IMR-90 (cell line): ENCODE measurements at regions not wholly inside any gene's neighbourhood (a gene's known extent, or its start where the extent isn't known, plus 50 kb on each side); places are given as distances from the start of the nearest gene placed in this dataset.

Experiments used
- ATAC-seq: fragments of 200-7000 bp; cut with Tn5 transposase; 2 replicates; pipeline ENCODE4 v1.9.1; 2020; ENCODE audit warnings: low read depth, mild to moderate bottlenecking, moderate library complexity
- BruUV-seq: library from RNA; stranded (reverse); fragments of 400-500 nt; replicated peaks from 2 replicates; lab custom pipeline; 2021; lab: Mats Ljungman, UMichigan
- CTCF ChIA-PET: fragments of 300-600 bp; formaldehyde crosslinking; extraction: SDS; loops from one replicate; lab custom pipeline; 2021; ENCODE audit warnings: antibody characterized with exemption; lab: Yijun Ruan, JAX
- POLR2A ChIA-PET: fragments of 300-600 bp; sonication (Branson Sonifier 250); formaldehyde crosslinking; loops from one replicate; lab custom pipeline; 2022; ENCODE audit warnings: antibody characterized with exemption; ENCODE audit not compliant: unreplicated experiment; lab: Charles Lee
- DNase-seq: peaks from one replicate; pipeline ENCODE4 v3.0.0; 2013
- H2AFZ ChIP-seq: replicated peaks from 2 replicates; pipeline ENCODE3; 2013; ENCODE audit warnings: low read length, mild to moderate bottlenecking; ENCODE audit not compliant: poor library complexity
- H2AK5ac ChIP-seq: 2 replicates; pipeline ENCODE4 v1.6.1; 2013; ENCODE audit warnings: low read depth, low read length, inconsistent platforms
- H2AK9ac ChIP-seq: replicated peaks from 2 replicates; pipeline ENCODE3; 2013; ENCODE audit warnings: mild to moderate bottlenecking, low read depth, low read length, moderate library complexity; ENCODE audit not compliant: poor library complexity
- H2BK120ac ChIP-seq: 2 replicates; pipeline ENCODE4 v1.6.1; 2013; ENCODE audit warnings: low read depth, low read length, inconsistent platforms
- H2BK15ac ChIP-seq: 3 replicates; pipeline ENCODE4 v1.6.1; 2013; ENCODE audit warnings: low read depth, low read length, inconsistent platforms
- H2BK20ac ChIP-seq: 2 replicates; pipeline ENCODE4 v1.6.1; 2013; ENCODE audit warnings: low read depth, mild to moderate bottlenecking, inconsistent platforms, low read length, moderate library complexity
- H2BK5ac ChIP-seq: 2 replicates; pipeline ENCODE4 v1.6.1; 2013; ENCODE audit warnings: mild to moderate bottlenecking, low read depth, low read length, inconsistent platforms; ENCODE audit not compliant: poor library complexity, severe bottlenecking
- H3K14ac ChIP-seq: replicated peaks from 2 replicates; pipeline ENCODE4 v1.6.1; 2013; ENCODE audit warnings: low read depth, low read length, inconsistent platforms
- H3K18ac ChIP-seq: 2 replicates; pipeline ENCODE4 v1.6.1; 2013; ENCODE audit warnings: low read depth, low read length, control low read depth
- H3K23ac ChIP-seq: 2 replicates; pipeline ENCODE4 v1.6.1; 2013; ENCODE audit warnings: low read depth, low read length, inconsistent platforms
- H3K27ac ChIP-seq: 2 replicates; pipeline ENCODE4 v1.5.1; 2013; ENCODE audit warnings: mild to moderate bottlenecking, control low read depth, low read length; ENCODE audit not compliant: insufficient read depth
- H3K27me3 ChIP-seq: 2 replicates; pipeline ENCODE4 v1.6.1; 2013; ENCODE audit warnings: low read length; ENCODE audit not compliant: control insufficient read depth, insufficient read depth
- H3K36me3 ChIP-seq: 2 replicates; pipeline ENCODE4 v1.6.1; 2013; ENCODE audit warnings: low read length, mixed read lengths; ENCODE audit not compliant: control insufficient read depth, insufficient read depth
- H3K4ac ChIP-seq: 2 replicates; pipeline ENCODE4 v1.6.1; 2013; ENCODE audit warnings: low read depth, low read length, inconsistent platforms
- H3K4me1 ChIP-seq: 2 replicates; pipeline ENCODE4 v1.6.1; 2013; ENCODE audit warnings: low read length, mixed read lengths; ENCODE audit not compliant: control insufficient read depth, insufficient read depth
- H3K4me2 ChIP-seq: 2 replicates; pipeline ENCODE4 v1.6.1; 2013; ENCODE audit warnings: low read depth, mild to moderate bottlenecking, control low read depth, low read length, moderate library complexity
- H3K4me3 ChIP-seq: 2 replicates; pipeline ENCODE4 v1.5.1; 2013; ENCODE audit warnings: low read depth, mild to moderate bottlenecking, control low read depth, low read length, moderate library complexity; ENCODE audit not compliant: insufficient read depth
- H3K56ac ChIP-seq: 2 replicates; pipeline ENCODE4 v1.6.1; 2013; ENCODE audit warnings: low read length, inconsistent platforms; ENCODE audit not compliant: insufficient read depth; ENCODE audit errors: extremely low read depth
- H3K79me1 ChIP-seq, 2 experiments: 2 replicates each; pipeline ENCODE4 v1.6.1; 2013; ENCODE audit warnings: low read length in 2 of 2, inconsistent platforms in 1 of 2, low read depth in 1 of 2
- H3K9ac ChIP-seq: 2 replicates; pipeline ENCODE4 v1.6.1; 2013; ENCODE audit warnings: low read depth, low read length, control low read depth
- H3K9me1 ChIP-seq: 2 replicates; pipeline ENCODE4 v1.6.1; 2013; ENCODE audit warnings: low read length, inconsistent platforms; ENCODE audit not compliant: insufficient read depth
- H3K9me3 ChIP-seq: 2 replicates; pipeline ENCODE4 v1.6.1; 2013; ENCODE audit warnings: low read length; ENCODE audit not compliant: control insufficient read depth, insufficient read depth
- H4K20me1 ChIP-seq: 2 replicates; pipeline ENCODE4 v1.6.1; 2013; ENCODE audit warnings: low read length, inconsistent platforms; ENCODE audit not compliant: insufficient read depth
- H4K5ac ChIP-seq: 2 replicates; pipeline ENCODE4 v1.6.1; 2013; ENCODE audit warnings: mild to moderate bottlenecking, low read depth, low read length, control low read depth
- H4K8ac ChIP-seq, 2 experiments: 2 replicates each; pipeline ENCODE4 v1.6.1; 2013; ENCODE audit warnings: low read depth in 2 of 2, low read length in 2 of 2, control low read depth in 1 of 2, inconsistent platforms in 1 of 2
- H4K91ac ChIP-seq: 2 replicates; pipeline ENCODE4 v1.6.1; 2013; ENCODE audit warnings: low read depth, low read length, inconsistent platforms; ENCODE audit not compliant: insufficient read depth
- BHLHE40 ChIP-seq: fragments of 150-350 bp; IDR thresholded peaks from 2 replicates; pipeline ENCODE4 v1.6.1; 2016; ENCODE audit warnings: mild to moderate bottlenecking, low read depth, low read length
- CEBPB ChIP-seq: IDR thresholded peaks from 2 replicates; pipeline ENCODE4 v1.6.1; 2012; ENCODE audit warnings: low read depth, low read length, improper control_type of control experiment
- CHD1 ChIP-seq: IDR thresholded peaks from 2 replicates; pipeline ENCODE4 v1.6.1; 2012; ENCODE audit warnings: low read depth, low read length, improper control_type of control experiment
- FOS ChIP-seq: fragments of 150-350 bp; IDR thresholded peaks from 2 replicates; pipeline ENCODE4 v1.6.1; 2016; ENCODE audit warnings: low read depth, low read length
- MAZ ChIP-seq: IDR thresholded peaks from 2 replicates; pipeline ENCODE4 v1.6.1; 2012; ENCODE audit warnings: low read depth, mild to moderate bottlenecking, low read length, improper control_type of control experiment, moderate library complexity, borderline replicate concordance
- POLR2A ChIP-seq: IDR thresholded peaks from 2 replicates; pipeline ENCODE4 v1.6.1; 2012; ENCODE audit warnings: mild to moderate bottlenecking, low read depth, low read length
- RFX5 ChIP-seq: IDR thresholded peaks from 2 replicates; pipeline ENCODE4 v1.8.0; 2012; ENCODE audit warnings: low read depth, mild to moderate bottlenecking, low read length, moderate library complexity
- USF2 ChIP-seq: fragments of 150-350 bp; IDR thresholded peaks from 2 replicates; pipeline ENCODE4 v1.6.1; 2017; ENCODE audit warnings: mild to moderate bottlenecking, antibody characterized with exemption, low read length, low read depth
- WGBS, 2 experiments: methylation state at CpG; one replicate each; pipeline versions ENCODE4 v1.1.5 to v1.1.7; 2013; ENCODE audit warnings: missing lambda C conversion rate in 2 of 2; ENCODE audit not compliant: insufficient read length in 1 of 2; ENCODE audit errors: extremely low coverage in 2 of 2; 5-methylcytosine and 5-hydroxymethylcytosine counted together
- dilution Hi-C: fragments of 300-500 bp; cut with HindIII; formaldehyde crosslinking; loops from one replicate; pipeline ENCODE4 v1.14.3; 2018; ENCODE audit warnings: low sequenced_read_pairs; ENCODE audit not compliant: unreplicated experiment
- in situ Hi-C: fragments of 300-500 bp; cut with MboI; formaldehyde crosslinking; loops from 3 replicates; pipeline ENCODE4 v1.14.3; 2019; ENCODE audit warnings: low sequenced_read_pairs, inconsistent platforms, mixed read lengths
- intact Hi-C: fragments of 100-400 bp; cut with micrococcal nuclease; formaldehyde crosslinking; loops from 2 replicates; pipeline ENCODE4 v1.10.0; 2022

- no peaks in the 10 kb centered on the region for H3K27me3 ChIP-seq
- dilution Hi-C loops: no loop called here
- H3K36me3 ChIP-seq: no peaks in the 10 kb centered on the region
- in situ Hi-C loops: no loop called here
- no peak overlapping the region for H2BK5ac ChIP-seq
- H3K4me3 ChIP-seq: no peak overlapping the region
- H3K14ac ChIP-seq: no peak overlapping the region
- DNase-seq (no peak), ATAC-seq (no peak)
- no peak overlapping the region for H3K4ac ChIP-seq
- ChIA-PET CTCF (no interaction called here), POLR2A (no interaction called here)
- H3K23ac ChIP-seq: no peak overlapping the region
- H3K56ac ChIP-seq: no peak overlapping the region
- intact Hi-C loops: no loop called here
- no peak overlapping the region for H2AK5ac ChIP-seq
- WGBS, 2 experiments: 51% methylated on average over 4 of the region's 13 CpGs; no CpG with 5 or more reads in 1 of the 2 experiments
- no peak overlapping the region for H2AFZ ChIP-seq
- no peak overlapping the region for H2BK15ac ChIP-seq
- no peak overlapping the region for H2BK20ac ChIP-seq
- no peaks in the 10 kb centered on the region for H4K20me1 ChIP-seq
- peaks cover 8% of the 10 kb centered on the region; the same call in 1 of the 2 replicates for H3K4me1 ChIP-seq
- H3K4me2 ChIP-seq: no peak overlapping the region
- H3K79me1 ChIP-seq: no peaks in the 10 kb centered on the region
- H4K5ac ChIP-seq: no peak overlapping the region
- no peak overlapping the region for H2AK9ac ChIP-seq
- no peaks in the 10 kb centered on the region for H3K9me3 ChIP-seq
- H4K8ac ChIP-seq: no peak overlapping the region
- TF ChIP-seq CHD1: no peak
- TF ChIP-seq POLR2A: no peak
- TF ChIP-seq MAZ: no peak
- no peak for TF ChIP-seq CEBPB
- TF ChIP-seq FOS: no peak
- no peak for TF ChIP-seq BHLHE40
- TF ChIP-seq USF2: no peak
- no peak for TF ChIP-seq RFX5
- no peaks in the 10 kb centered on the region for H3K9me1 ChIP-seq
- H2BK120ac ChIP-seq: no peak overlapping the region
- no peak overlapping the region for H3K9ac ChIP-seq
- no peak overlapping the region for H4K91ac ChIP-seq
- H3K18ac ChIP-seq: no peak overlapping the region; the same call in 1 of the 2 replicates
- BruUV-seq: no TSS peak
- H3K27ac ChIP-seq: no peak overlapping the region
Measured at GRCh38 chr7:25789701-25790640, 362.0 kb upstream of the NFE2L3 start.
